Mucosa of descending colon (tissue), 3 donors: ENCODE measurements at regions not wholly inside any gene's neighbourhood (a gene's known extent, or its start where the extent isn't known, plus 50 kb on each side); places are given as distances from the start of the nearest gene placed in this dataset.

ENCODE experiments used
- ATAC-seq: fragments of 200-7000 bp; cut with Tn5 transposase; one replicate; pipeline ENCODE4 v1.9.1; 2020; ENCODE audit warnings: mild to moderate bottlenecking, moderate library complexity
- DNase-seq, 3 donors: peaks; one replicate each; pipeline ENCODE4 v3.0.0-alpha.2; 2020
- H3K36me3 ChIP-seq: fragments of 200-600 bp; one replicate; pipeline ENCODE4 v1.8.0; 2021; ENCODE audit warnings: low read depth, mild to moderate bottlenecking
- H3K4me1 ChIP-seq: fragments of 200-600 bp; one replicate; pipeline ENCODE4 v1.8.0; 2021; ENCODE audit warnings: low read depth, mild to moderate bottlenecking
- H3K4me3 ChIP-seq: fragments of 200-600 bp; one replicate; pipeline ENCODE4 v1.8.0; 2021; ENCODE audit warnings: mild to moderate bottlenecking
- H3K9me3 ChIP-seq: fragments of 200-600 bp; one replicate; pipeline ENCODE4 v1.8.0; 2021; ENCODE audit warnings: mild to moderate bottlenecking
- intact Hi-C, 2 donors: fragments of 100-400 bp; cut with DNase I in 1 of 2; cut with micrococcal nuclease in 1 of 2; formaldehyde crosslinking; loops; one replicate each; pipeline versions ENCODE4 v1.11.0 to v1.11.1; 2022; cut with DNase I, micrococcal nuclease
- TF ChIP-seq, protein P1 (sequence below): fragments of 200-600 bp; IDR thresholded peaks from one replicate; pipeline ENCODE4 v1.8.0; 2022; ENCODE audit warnings: antibody characterized with exemption, mild to moderate bottlenecking
- donor health status: DM: no; HTN: no; CAD: no; lungs with moderate emphysema.
- donor health status: DM: no; HTN: no; CAD: no.
- donor health status: DM: no; HTN: yes; CAD: no.

DNA sequence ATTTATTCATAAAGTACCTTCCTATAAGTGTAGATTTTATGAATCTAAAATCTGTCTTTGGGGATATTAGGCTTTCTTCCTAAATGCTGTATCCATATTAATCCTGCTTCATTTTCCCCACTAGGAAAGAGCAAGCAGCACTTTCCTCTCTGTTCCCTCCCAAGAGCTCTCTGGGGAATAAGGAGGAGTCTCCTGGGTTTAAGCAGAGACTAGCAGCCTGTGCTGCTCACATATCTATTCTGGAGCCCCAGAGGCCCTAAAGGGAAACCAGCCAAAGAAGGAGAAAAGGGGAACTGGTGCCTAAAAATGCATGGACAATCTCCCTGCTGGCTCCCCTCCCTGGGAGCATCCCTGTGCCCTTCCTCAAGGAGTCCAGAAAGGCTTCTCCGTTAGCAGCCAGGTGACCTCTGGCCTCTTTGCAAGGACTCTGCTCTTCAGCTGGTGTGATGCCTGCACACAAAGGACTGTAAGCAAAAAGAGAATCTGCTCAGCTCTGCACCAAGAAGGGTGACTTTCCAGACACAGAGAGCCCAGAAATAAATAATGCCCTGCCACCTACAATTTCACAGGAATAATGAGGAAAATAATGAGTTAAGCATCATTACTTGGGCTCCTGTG is 270.6 kb downstream of the SS18 start:
- TF ChIP-seq, protein P1, sequence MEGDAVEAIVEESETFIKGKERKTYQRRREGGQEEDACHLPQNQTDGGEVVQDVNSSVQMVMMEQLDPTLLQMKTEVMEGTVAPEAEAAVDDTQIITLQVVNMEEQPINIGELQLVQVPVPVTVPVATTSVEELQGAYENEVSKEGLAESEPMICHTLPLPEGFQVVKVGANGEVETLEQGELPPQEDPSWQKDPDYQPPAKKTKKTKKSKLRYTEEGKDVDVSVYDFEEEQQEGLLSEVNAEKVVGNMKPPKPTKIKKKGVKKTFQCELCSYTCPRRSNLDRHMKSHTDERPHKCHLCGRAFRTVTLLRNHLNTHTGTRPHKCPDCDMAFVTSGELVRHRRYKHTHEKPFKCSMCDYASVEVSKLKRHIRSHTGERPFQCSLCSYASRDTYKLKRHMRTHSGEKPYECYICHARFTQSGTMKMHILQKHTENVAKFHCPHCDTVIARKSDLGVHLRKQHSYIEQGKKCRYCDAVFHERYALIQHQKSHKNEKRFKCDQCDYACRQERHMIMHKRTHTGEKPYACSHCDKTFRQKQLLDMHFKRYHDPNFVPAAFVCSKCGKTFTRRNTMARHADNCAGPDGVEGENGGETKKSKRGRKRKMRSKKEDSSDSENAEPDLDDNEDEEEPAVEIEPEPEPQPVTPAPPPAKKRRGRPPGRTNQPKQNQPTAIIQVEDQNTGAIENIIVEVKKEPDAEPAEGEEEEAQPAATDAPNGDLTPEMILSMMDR = no peak
- DNase-seq = no peak
- no peaks in the 10 kb centered on the region for H3K9me3 ChIP-seq
- no peak for ATAC-seq
- H3K4me3 ChIP-seq = no peak overlapping the region
- H3K4me1 ChIP-seq = no peaks in the 10 kb centered on the region
- intact Hi-C loops = no loop called here
- H3K36me3 ChIP-seq = no peaks in the 10 kb centered on the region

DNA sequence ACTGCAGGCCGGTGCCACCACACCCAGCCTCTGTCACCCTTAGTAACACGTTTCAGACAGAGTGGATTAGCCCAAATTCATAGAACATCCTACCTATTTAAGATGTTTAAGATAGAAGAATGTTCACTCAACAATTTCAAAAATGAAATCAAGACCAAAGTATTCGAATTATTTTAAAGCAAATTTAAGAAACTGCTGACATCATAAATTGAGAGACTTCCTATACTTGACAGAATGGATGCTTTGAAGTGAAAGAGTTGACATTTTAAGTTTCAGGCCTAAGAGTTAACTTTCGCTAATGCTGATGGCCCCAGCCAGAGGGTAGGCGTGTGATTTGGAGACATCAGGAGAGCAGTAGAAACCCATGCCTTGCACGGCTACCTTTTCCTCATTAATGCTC is 271.9 kb downstream of the SS18 start:
- intact Hi-C loops = no loop called here
- Histone ChIP-seq H3K4me1 (no peaks in the 10 kb centered on the region), H3K4me3 (no peak overlapping the region), H3K36me3 (no peaks in the 10 kb centered on the region), H3K9me3 (no peaks in the 10 kb centered on the region)
- no peak for ATAC-seq
- no peak for DNase-seq
- TF ChIP-seq, protein P1 = no peak

DNA sequence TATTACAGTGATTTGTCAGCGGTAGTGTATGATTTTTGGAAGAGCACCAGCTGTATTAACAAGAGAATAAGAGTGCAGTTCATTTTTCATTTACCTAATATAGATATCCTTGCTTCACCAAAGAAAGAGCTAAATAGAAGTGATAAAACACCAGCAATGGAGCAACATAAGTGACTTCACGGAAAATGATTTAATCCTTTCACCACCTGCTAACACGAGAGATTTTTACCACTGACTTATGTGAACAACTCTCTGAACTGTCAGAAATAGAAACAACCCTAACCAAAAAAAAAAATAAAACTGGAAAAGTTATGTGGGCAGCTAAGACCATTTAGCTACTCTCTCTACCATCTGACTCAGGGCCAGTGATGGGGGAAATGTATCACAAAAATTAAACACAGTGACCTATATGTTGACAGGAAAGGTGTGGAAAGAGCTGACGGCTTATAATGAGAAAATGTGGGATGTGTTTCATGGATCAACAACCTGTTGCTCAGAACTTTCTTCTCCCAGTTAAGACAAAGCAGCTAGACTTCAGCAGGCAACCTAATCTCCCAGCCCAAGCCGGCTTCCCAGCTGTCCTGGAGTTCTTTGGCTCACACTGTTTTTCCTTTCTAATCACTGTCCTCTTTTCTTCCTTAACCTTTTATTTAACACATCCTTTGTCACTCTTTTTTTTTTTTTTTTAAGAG is 272.7 kb downstream of the SS18 start:
- DNase-seq (no peak), ATAC-seq (no peak)
- Histone ChIP-seq H3K4me1 (no peaks in the 10 kb centered on the region), H3K9me3 (no peaks in the 10 kb centered on the region), H3K36me3 (no peaks in the 10 kb centered on the region), H3K4me3 (no peak overlapping the region)
- intact Hi-C loops = no loop called here
- TF ChIP-seq, protein P1 = no peak

DNA sequence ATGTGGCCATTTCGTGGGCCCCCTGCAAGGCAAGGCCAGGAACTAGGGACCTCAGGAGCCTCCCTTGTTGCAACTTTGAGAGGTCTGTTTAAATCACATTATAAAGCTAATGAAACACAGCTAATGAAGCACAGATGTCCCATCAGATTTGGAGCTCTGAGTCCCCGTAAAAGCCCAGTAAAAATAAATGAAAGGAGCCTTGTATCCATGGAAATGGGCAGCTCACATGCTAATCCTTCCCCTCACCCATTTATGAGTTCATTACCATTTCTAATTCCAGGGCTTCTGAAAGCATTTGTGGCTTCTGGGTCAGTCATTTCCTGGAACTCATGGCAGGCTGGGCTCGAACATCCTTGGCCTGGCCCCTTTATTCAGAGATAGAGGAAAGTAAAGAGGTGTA is 274.8 kb downstream of the SS18 start:
- Histone ChIP-seq H3K9me3 (no peaks in the 10 kb centered on the region), H3K36me3 (no peaks in the 10 kb centered on the region), H3K4me1 (no peaks in the 10 kb centered on the region), H3K4me3 (no peak overlapping the region)
- intact Hi-C loops = no loop called here
- TF ChIP-seq, protein P1 = no peak
- ATAC-seq (no peak), DNase-seq (no peak)

DNA sequence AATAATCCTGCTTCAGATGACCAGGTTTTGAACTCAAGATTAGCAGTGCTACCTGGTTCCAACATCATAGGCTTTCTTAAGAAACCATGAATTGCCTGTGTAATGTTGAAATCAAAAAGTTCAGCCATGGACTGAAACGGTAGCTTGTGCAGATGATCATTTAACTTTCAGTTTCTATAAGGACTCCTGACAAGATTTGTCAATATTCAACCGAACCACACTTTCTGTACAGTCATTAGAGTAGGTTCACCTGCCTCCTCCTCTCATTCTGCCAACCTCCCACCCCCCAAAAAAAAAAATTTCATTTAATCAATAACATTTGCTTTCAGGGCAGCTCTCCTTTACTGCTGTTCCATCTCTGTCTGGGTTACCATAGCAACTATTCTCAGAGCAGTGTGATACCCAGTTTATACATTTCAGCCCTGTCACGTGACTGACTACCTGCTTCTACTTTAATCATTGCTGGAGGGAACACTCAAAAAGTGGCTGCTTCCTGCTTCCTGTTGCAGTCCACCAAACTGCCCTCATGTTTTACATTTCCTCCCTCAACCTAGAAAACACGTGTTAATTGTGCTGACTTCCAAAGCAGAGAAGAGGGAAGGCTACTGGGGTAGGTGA is 275.5 kb downstream of the SS18 start:
- DNase-seq = no peak
- intact Hi-C loops = no loop called here
- TF ChIP-seq, protein P1 = no peak
- H3K4me3 ChIP-seq = no peak overlapping the region
- no peak for ATAC-seq
- H3K4me1 ChIP-seq = no peaks in the 10 kb centered on the region
- no peaks in the 10 kb centered on the region for H3K9me3 ChIP-seq
- no peaks in the 10 kb centered on the region for H3K36me3 ChIP-seq
